ENCODE measurements at regions not wholly inside any gene's neighbourhood (a gene's known extent, or its start where the extent isn't known, plus 50 kb on each side); places are given as distances from the start of the nearest gene placed in this dataset.

- TF ChIP-seq CTCF (IDR thresholded peaks at IDR 0.05) (no peak), POLR2A (IDR thresholded peaks at IDR 0.05) (no peak)
These were observed 165.5 kb upstream of the WSCD2 start for GRCh38 chr12:107963635-107964034.

Data from ovary (tissue), 3 donors.